ENCODE measurements at regions not wholly inside any gene's neighbourhood (a gene's known extent, or its start where the extent isn't known, plus 50 kb on each side); places are given as distances from the start of the nearest gene placed in this dataset.
"Not testable (repeated sequence)": the region's sequence is repeated elsewhere in the genome, so short reads cannot be mapped to it uniquely, and the experiment has no call there.

DNA sequence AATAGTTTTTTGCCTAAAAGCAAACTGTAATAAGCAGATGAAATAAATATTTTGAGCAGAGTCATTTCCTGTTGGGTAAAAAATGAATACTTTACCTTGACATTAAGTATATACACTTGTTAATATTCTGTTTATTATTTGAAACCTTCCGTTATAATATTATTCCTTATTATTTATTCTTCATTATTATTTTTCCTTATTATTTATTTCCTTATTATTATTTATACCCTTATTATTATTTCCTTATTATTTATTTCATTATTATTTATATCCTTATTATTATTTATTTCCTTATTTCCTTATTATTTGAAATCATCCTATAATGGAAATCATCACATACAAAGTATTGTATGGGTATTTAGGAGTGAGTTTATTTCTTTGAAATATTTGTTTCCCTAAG, 232.2 kb upstream of the RBBP8 start:
- DNase-seq (ENCODE audit: low read depth, low spot score): no peak

GRCh38 chr18:22701326-22701725, 231.8 kb upstream of the RBBP8 start:
- DNase-seq (ENCODE audit: low read depth, low spot score): no peak

- DNase-seq (ENCODE audit: low read depth, low spot score): no peak
These were observed 231.3 kb upstream of the RBBP8 start for GRCh38 chr18:22701795-22702194.

GRCh38 chr18:22702806-22703205, 230.3 kb upstream of the RBBP8 start:
- DNase-seq (ENCODE audit: low read depth, low spot score): no peak

DNA sequence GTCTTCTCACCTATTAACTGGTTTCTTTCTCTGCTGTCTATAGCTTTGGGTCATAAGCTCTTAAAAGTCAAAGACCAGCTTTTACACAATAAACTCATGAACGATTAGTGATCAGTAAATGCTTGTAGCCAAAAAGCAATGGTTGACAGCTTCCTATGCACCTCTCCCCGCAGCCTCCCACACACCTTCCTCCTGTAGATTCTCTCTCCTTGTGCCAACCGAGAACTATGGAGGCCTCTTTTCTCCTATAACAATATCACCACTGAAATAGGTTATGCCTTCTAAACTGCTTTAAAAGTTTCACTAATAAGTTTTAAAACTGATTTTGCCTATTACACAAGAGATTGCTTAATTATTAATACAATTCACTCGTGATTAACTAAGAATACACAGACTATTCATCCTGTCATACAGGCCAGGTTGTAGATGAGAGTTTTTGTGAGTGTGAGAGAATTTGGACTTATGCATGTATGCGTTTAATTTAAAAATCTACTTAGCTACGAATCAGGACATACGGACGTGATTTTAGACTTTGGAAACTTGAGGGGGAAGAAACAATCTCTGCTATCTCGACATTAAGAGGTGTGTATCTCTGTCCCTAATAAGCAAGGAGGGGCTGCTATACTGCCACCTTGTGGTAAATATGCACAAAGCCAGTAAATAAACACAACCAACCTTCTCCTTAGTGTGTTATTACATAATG, 229.1 kb upstream of the RBBP8 start:
- peak; percentile 64 for DNase-seq (ENCODE audit: low read depth, low spot score)

DNA sequence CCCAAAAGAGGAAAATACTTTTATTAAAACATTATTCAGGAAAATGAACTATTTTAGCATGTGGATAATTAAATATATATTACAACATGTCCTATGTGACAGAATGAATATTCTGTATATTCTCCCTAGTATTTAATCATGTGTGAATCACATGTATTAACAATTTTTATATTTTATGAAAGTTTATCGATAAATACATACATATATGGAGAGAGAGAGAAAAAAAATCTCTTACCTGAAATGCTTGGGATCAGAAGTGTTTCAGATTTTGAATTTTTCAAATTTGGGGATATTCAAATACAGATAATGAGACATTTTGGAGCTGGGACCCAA, 228.6 kb upstream of the RBBP8 start:
- no peak for DNase-seq (ENCODE audit: low read depth, low spot score)

DNA sequence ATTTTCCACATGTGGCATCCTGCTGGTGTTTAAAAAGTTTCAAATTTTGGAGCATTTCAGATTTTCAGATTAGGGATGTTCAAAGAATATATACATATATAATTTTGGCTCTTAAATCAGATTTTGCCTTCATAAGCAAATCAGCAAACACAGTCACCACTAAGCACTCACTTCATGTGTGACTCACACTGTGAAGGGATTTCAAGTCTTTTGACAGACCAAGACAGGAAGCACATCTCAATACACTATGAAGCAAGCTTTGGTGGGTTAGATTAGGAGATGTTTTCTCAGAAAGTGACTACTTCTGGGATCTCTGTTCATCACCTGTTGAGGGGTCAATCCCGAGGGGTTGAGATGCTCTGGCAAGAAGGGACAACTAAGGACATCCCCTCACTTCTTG, 227.8 kb upstream of the RBBP8 start:
- DNase-seq (ENCODE audit: low read depth, low spot score): peak; percentile 53

DNA sequence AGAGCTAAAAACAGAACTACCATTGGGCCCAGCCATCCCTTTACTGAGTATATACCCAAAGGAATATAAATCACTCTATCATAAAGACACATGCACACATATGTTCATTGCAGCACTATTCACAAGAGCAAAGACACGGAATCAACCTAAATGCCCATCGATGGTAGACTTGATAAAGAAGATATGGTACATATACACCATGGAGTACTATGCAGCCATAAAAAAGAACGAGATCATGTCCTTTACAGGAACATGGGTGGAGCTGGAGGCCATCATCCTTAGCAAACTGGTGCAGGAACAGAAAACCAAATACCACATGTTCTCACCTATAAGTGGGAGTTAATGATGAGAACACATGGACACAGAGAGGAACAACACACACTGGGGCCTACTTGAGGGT, 227.1 kb upstream of the RBBP8 start:
- DNase-seq (ENCODE audit: low read depth, low spot score): not testable (repeated sequence)

- no peak for DNase-seq (ENCODE audit: low read depth, low spot score)
These were observed 223.7 kb upstream of the RBBP8 start for GRCh38 chr18:22709288-22710060.

GRCh38 chr18:22710673-22711191, 222.4 kb upstream of the RBBP8 start:
- peak; percentile 33 for DNase-seq (ENCODE audit: low read depth, low spot score)

GRCh38 chr18:22711192-22711685, 221.9 kb upstream of the RBBP8 start:
- peak; percentile 71 for DNase-seq (ENCODE audit: low read depth, low spot score)

DNA sequence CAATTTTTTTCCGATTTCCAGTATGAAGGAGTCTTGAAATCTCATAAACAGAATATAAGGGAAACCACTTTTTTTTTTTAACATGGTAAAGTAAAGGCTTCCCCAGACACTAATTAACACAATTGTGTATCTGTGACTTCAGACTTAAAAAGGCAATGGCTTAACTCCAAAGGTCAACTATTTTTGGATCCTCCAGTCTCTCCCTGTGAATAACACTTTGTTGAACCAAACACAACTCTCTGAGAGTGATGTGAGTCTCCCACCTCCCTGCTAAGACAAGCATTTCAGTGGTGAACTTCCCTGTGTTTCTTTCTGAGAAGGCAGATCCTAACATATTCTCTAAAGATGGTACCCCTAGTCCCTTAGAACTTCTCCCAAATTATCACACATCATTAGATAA, 219.6 kb upstream of the RBBP8 start:
- DNase-seq (ENCODE audit: low read depth, low spot score): peak; percentile 14

- DNase-seq (ENCODE audit: low read depth, low spot score): not testable (repeated sequence)
These were observed 215.6 kb upstream of the RBBP8 start for GRCh38 chr18:22717536-22717935.

DNA sequence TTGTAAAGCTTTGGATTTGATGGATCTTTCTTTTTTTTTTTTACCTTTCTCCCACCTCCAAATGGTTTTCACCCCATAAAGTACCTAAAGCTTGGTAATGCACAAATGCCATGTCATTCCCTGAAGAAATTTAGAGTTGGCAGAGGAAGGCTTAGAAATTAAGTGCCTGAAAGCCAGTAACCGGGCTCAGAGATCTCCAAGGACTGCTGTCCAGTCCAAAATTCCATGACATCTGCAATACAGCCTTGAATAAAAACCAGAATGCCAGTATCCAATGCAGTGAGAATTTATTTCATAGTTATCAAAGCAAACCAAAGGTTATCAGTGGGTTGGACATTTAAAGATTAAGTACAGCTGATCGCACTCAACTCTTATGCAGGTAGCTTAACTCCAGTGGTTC, 209.9 kb upstream of the RBBP8 start:
- DNase-seq (ENCODE audit: low read depth, low spot score): no peak

- no peak for DNase-seq (ENCODE audit: low read depth, low spot score)
These were observed 209.4 kb upstream of the RBBP8 start for GRCh38 chr18:22723773-22724172.

GRCh38 chr18:22726469-22726868, 206.7 kb upstream of the RBBP8 start:
- DNase-seq (ENCODE audit: low read depth, low spot score): no peak

DNA sequence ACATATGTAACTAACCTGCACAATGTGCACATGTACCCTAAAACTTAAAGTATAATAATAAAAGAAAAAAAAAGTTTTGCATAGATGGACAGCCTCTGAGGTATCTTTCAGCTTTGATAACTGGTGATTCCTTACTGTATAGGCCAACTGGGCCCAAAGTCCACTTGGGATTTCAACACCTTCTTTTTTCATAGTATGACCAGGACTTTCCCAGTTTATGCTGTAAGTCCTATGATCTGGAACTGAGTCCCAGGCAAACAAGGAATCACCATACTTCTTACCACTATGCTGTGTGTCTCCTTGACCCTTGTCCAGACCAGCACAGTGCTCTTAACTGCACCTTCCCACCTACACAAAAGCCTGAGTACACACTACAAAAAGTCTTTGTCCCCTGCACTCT, 205.1 kb upstream of the RBBP8 start:
- DNase-seq (ENCODE audit: low read depth, low spot score): no peak

- no peak for DNase-seq (ENCODE audit: low read depth, low spot score)
These were observed 204.5 kb upstream of the RBBP8 start for GRCh38 chr18:22728481-22729105.

DNA sequence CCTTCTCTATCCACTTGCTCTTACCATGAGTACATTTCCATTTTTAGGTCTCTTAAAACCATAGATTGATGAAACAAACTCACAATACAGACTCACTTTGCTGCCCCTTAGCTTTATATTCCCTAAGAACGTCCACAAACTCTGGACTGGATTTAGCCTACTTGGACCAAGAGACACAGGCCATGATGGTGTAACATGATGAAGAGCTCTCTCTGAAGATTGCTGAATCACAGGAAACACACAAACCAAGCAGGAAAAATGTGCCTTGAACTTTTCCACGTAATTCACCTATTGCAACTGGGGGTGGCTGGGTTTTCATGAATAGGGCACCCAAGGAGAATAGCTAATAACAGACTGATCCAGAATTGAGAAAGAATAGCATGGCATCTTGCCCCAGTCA, 201.7 kb upstream of the RBBP8 start:
- no peak for DNase-seq (ENCODE audit: low read depth, low spot score)

GRCh38 chr18:22734105-22734661, 198.9 kb upstream of the RBBP8 start:
- DNase-seq (ENCODE audit: low read depth, low spot score): no peak

DNA sequence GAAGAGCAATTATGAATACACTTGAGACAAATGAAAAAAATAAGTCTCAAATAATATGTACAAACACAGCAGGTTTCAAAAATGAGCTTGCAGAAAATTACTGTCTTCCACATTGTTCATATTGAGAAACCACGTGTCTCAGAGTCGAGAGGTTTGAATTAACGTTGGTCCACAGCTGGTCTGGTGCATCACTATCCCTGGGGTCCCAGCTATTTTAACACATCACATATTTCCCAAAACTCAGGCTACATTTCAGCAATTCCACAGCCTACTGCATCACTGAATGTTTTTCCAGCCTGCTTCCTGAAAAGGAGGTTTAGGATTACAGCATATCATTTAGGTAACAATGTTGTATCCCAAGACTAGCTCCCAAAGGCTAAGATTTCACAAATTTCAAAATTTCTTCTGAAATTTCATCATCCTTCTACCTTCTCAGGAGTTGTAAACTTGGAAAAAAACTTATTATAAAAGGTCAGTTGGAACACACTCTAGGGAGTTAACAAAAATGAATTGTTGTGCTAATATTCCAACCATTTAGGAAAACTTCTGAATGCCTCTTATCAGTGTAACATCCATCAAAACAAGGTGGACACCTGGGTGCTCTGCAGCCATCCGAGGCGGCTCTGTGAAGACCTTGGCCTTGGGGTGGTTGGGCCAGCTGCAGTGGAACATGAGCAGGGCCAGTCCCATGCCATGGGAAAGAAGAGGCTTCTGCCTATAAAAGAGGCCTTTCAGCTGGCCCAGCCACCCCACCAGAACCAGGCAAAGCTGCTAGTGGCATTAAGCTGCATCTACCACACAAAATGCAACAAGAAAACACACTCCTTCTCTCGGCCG, 198.1 kb upstream of the RBBP8 start:
- no peak for DNase-seq (ENCODE audit: low read depth, low spot score)
